ENCODE measurements at regions not wholly inside any gene's neighbourhood (a gene's known extent, or its start where the extent isn't known, plus 50 kb on each side); places are given as distances from the start of the nearest gene placed in this dataset.

- DNase-seq (ENCODE audit: low spot score in 2 of 2) = no peak
- no peaks in the 10 kb centered on the region for H3K4me1 Mint-ChIP-seq
- ATAC-seq (replicated peaks; ENCODE audit: extremely low read depth, poor library complexity, severe bottlenecking) = no peak
- H3K36me3 Mint-ChIP-seq (ENCODE audit: insufficient read depth) = no peaks in the 10 kb centered on the region
- H3K4me3 Mint-ChIP-seq = no peak overlapping the region
- H3K27ac Mint-ChIP-seq (ENCODE audit: low read depth) = no peak overlapping the region
- peaks cover 8% of the 10 kb centered on the region for H3K9me3 Mint-ChIP-seq
- H3K27me3 Mint-ChIP-seq = no peaks in the 10 kb centered on the region
These were observed 454.6 kb upstream of the MARCKS start for GRCh38 chr6:113402544-113402943.

GRCh38 chr6:113403966-113404595, 453.1 kb upstream of the MARCKS start:
- Mint-ChIP-seq H3K4me1 (no peaks in the 10 kb centered on the region), H3K27me3 (no peaks in the 10 kb centered on the region), H3K4me3 (no peak overlapping the region), H3K36me3 (ENCODE audit: insufficient read depth) (no peaks in the 10 kb centered on the region), H3K27ac (ENCODE audit: low read depth) (no peak overlapping the region), H3K9me3 (peaks cover 8% of the 10 kb centered on the region)
- ATAC-seq (replicated peaks; ENCODE audit: extremely low read depth, poor library complexity, severe bottlenecking) (no peak), DNase-seq (ENCODE audit: low spot score in 2 of 2) (no peak)

- Mint-ChIP-seq H3K27ac (ENCODE audit: low read depth) (no peak overlapping the region), H3K27me3 (no peaks in the 10 kb centered on the region), H3K4me3 (no peak overlapping the region), H3K4me1 (no peaks in the 10 kb centered on the region), H3K36me3 (ENCODE audit: insufficient read depth) (no peaks in the 10 kb centered on the region), H3K9me3 (peaks cover 8% of the 10 kb centered on the region)
- ATAC-seq (replicated peaks; ENCODE audit: extremely low read depth, poor library complexity, severe bottlenecking) (no peak), DNase-seq (ENCODE audit: low spot score in 2 of 2) (no peak)
These were observed 451.7 kb upstream of the MARCKS start for GRCh38 chr6:113405326-113406047.

GRCh38 chr6:113406048-113406695, 451.0 kb upstream of the MARCKS start:
- no peak for ATAC-seq (replicated peaks; ENCODE audit: extremely low read depth, poor library complexity, severe bottlenecking)

GRCh38 chr6:113411011-113411410, 446.1 kb upstream of the MARCKS start:
- no peaks in the 10 kb centered on the region for H3K4me1 Mint-ChIP-seq
- H3K4me3 Mint-ChIP-seq = no peak overlapping the region
- no peak for ATAC-seq (replicated peaks; ENCODE audit: extremely low read depth, poor library complexity, severe bottlenecking)

More at GRCh38 chr6:113406048-113406695, 451.0 kb upstream of the MARCKS start:
- Mint-ChIP-seq H3K36me3 (ENCODE audit: insufficient read depth) (no peaks in the 10 kb centered on the region), H3K4me1 (no peaks in the 10 kb centered on the region), H3K27me3 (no peaks in the 10 kb centered on the region), H3K27ac (ENCODE audit: low read depth) (no peak overlapping the region), H3K9me3 (peaks cover 8% of the 10 kb centered on the region), H3K4me3 (no peak overlapping the region)
- DNase-seq (ENCODE audit: low spot score in 2 of 2) = no peak

GRCh38 chr6:113412589-113413357, 444.4 kb upstream of the MARCKS start:
- Mint-ChIP-seq H3K9me3 (no peaks in the 10 kb centered on the region), H3K4me1 (no peaks in the 10 kb centered on the region), H3K27ac (ENCODE audit: low read depth) (no peak overlapping the region), H3K27me3 (no peaks in the 10 kb centered on the region), H3K36me3 (ENCODE audit: insufficient read depth) (no peaks in the 10 kb centered on the region), H3K4me3 (no peak overlapping the region)
- no peak for ATAC-seq (replicated peaks; ENCODE audit: extremely low read depth, poor library complexity, severe bottlenecking)
- no peak for DNase-seq (ENCODE audit: low spot score in 2 of 2)

More at GRCh38 chr6:113411011-113411410, 446.1 kb upstream of the MARCKS start:
- Mint-ChIP-seq H3K27ac (ENCODE audit: low read depth) (no peak overlapping the region), H3K27me3 (no peaks in the 10 kb centered on the region), H3K36me3 (ENCODE audit: insufficient read depth) (no peaks in the 10 kb centered on the region), H3K9me3 (no peaks in the 10 kb centered on the region)
- no peak for DNase-seq (ENCODE audit: low spot score in 2 of 2)

- H3K27ac Mint-ChIP-seq (ENCODE audit: low read depth) = no peak overlapping the region
These were observed 442.6 kb upstream of the MARCKS start for GRCh38 chr6:113414511-113414910.

GRCh38 chr6:113416170-113416569, 441.0 kb upstream of the MARCKS start:
- DNase-seq (ENCODE audit: low spot score in 2 of 2) (no peak), ATAC-seq (replicated peaks; ENCODE audit: extremely low read depth, poor library complexity, severe bottlenecking) (no peak)
- Mint-ChIP-seq H3K9me3 (no peaks in the 10 kb centered on the region), H3K36me3 (ENCODE audit: insufficient read depth) (no peaks in the 10 kb centered on the region), H3K4me1 (no peaks in the 10 kb centered on the region), H3K27ac (ENCODE audit: low read depth) (no peak overlapping the region), H3K27me3 (no peaks in the 10 kb centered on the region), H3K4me3 (no peak overlapping the region)

More at GRCh38 chr6:113414511-113414910, 442.6 kb upstream of the MARCKS start:
- no peak for DNase-seq (ENCODE audit: low spot score in 2 of 2)
- Mint-ChIP-seq H3K36me3 (ENCODE audit: insufficient read depth) (no peaks in the 10 kb centered on the region), H3K4me3 (no peak overlapping the region), H3K4me1 (no peaks in the 10 kb centered on the region), H3K9me3 (no peaks in the 10 kb centered on the region), H3K27me3 (no peaks in the 10 kb centered on the region)
- no peak for ATAC-seq (replicated peaks; ENCODE audit: extremely low read depth, poor library complexity, severe bottlenecking)

- Mint-ChIP-seq H3K27ac (ENCODE audit: low read depth) (no peak overlapping the region), H3K27me3 (no peaks in the 10 kb centered on the region), H3K4me3 (no peak overlapping the region), H3K9me3 (no peaks in the 10 kb centered on the region), H3K4me1 (no peaks in the 10 kb centered on the region), H3K36me3 (ENCODE audit: insufficient read depth) (no peaks in the 10 kb centered on the region)
- ATAC-seq (replicated peaks; ENCODE audit: extremely low read depth, poor library complexity, severe bottlenecking) (no peak), DNase-seq (ENCODE audit: low spot score in 2 of 2) (no peak)
These were observed 436.9 kb upstream of the MARCKS start for GRCh38 chr6:113420290-113420689.

GRCh38 chr6:113421997-113422396, 435.1 kb upstream of the MARCKS start:
- Mint-ChIP-seq H3K36me3 (ENCODE audit: insufficient read depth) (no peaks in the 10 kb centered on the region), H3K27ac (ENCODE audit: low read depth) (no peak overlapping the region), H3K4me1 (no peaks in the 10 kb centered on the region), H3K4me3 (no peak overlapping the region), H3K9me3 (no peaks in the 10 kb centered on the region), H3K27me3 (no peaks in the 10 kb centered on the region)
- ATAC-seq (replicated peaks; ENCODE audit: extremely low read depth, poor library complexity, severe bottlenecking) (no peak), DNase-seq (ENCODE audit: low spot score in 2 of 2) (no peak)

- no peaks in the 10 kb centered on the region for H3K4me1 Mint-ChIP-seq
- H3K4me3 Mint-ChIP-seq = no peak overlapping the region
- no peaks in the 10 kb centered on the region for H3K9me3 Mint-ChIP-seq
- ATAC-seq (replicated peaks; ENCODE audit: extremely low read depth, poor library complexity, severe bottlenecking) = no peak
- no peak for DNase-seq (ENCODE audit: low spot score in 2 of 2)
- H3K27ac Mint-ChIP-seq (ENCODE audit: low read depth) = no peak overlapping the region
- H3K36me3 Mint-ChIP-seq (ENCODE audit: insufficient read depth) = no peaks in the 10 kb centered on the region
- no peaks in the 10 kb centered on the region for H3K27me3 Mint-ChIP-seq
These were observed 433.2 kb upstream of the MARCKS start for GRCh38 chr6:113423956-113424355.

GRCh38 chr6:113425977-113426660, 431.0 kb upstream of the MARCKS start:
- DNase-seq (ENCODE audit: low spot score in 2 of 2) = no peak
- H3K27me3 Mint-ChIP-seq = no peaks in the 10 kb centered on the region

More at GRCh38 chr6:113425977-113426660, 431.0 kb upstream of the MARCKS start:
- H3K4me1 Mint-ChIP-seq = no peaks in the 10 kb centered on the region
- no peaks in the 10 kb centered on the region for H3K36me3 Mint-ChIP-seq (ENCODE audit: insufficient read depth)
- no peaks in the 10 kb centered on the region for H3K9me3 Mint-ChIP-seq
- no peak overlapping the region for H3K27ac Mint-ChIP-seq (ENCODE audit: low read depth)
- H3K4me3 Mint-ChIP-seq = no peak overlapping the region
- ATAC-seq (replicated peaks; ENCODE audit: extremely low read depth, poor library complexity, severe bottlenecking) = no peak

Measured in central memory CD8-positive, alpha-beta T cell (primary cell).